ENCODE measurements at regions not wholly inside any gene's neighbourhood (a gene's known extent, or its start where the extent isn't known, plus 50 kb on each side); places are given as distances from the start of the nearest gene placed in this dataset.

DNA sequence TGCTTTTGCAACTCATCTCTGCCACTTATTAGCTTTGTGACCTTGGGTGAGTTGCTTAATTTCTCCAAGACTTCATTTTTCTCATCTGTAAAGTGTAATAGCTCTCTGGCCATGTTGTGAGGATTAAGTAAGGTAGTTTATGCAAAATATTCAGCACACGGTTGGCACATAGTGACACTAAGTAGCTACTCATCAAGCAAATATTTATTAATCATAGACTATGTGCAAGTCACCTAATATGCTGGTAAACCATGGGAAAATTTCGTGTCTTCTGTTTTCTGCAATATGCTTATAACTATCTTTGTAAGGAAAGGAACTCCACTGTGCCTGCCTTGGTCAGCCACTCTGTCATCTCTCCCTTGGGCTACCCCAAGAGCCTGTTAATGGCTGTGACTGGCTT lies 50.3 kb upstream of the EGR2 start:
- TF ChIP-seq CTCF (IDR thresholded peaks at IDR 0.05; ENCODE audit: low read depth, low read length), result no peak
- DNase-seq (ENCODE audit: extremely low read depth, low read depth), result no peak

All from AG09319 (cell line).